GM21529 (cell line): ENCODE measurements at regions not wholly inside any gene's neighbourhood (a gene's known extent, or its start where the extent isn't known, plus 50 kb on each side); places are given as distances from the start of the nearest gene placed in this dataset.
A peak's percentile ranks its signal among the peaks of the same experiment; 100 is the strongest.

ENCODE experiments used
- ATAC-seq: cut with Tn5 transposase; IDR thresholded peaks from one replicate; pipeline ENCODE4 v1.9.1; 2021; ENCODE audit not compliant: unreplicated experiment

- ATAC-seq: no peak
Observed at GRCh38 chr2:136062066-136062837, 55.7 kb downstream of the CXCR4 start.

- ATAC-seq: no peak
Observed at GRCh38 chr2:136060416-136060815, 57.5 kb downstream of the CXCR4 start.

GRCh38 chr2:136059036-136059472 lies 58.9 kb downstream of the CXCR4 start:
- peak; percentile 52 for ATAC-seq

GRCh38 chr2:136058262-136058661 lies 59.7 kb downstream of the CXCR4 start:
- no peak for ATAC-seq

GRCh38 chr2:136057802-136058140 lies 60.2 kb downstream of the CXCR4 start:
- ATAC-seq: no peak

- peak; percentile 43 for ATAC-seq
Observed at GRCh38 chr2:136057023-136057801, 60.7 kb downstream of the CXCR4 start.

- ATAC-seq: peak; percentile 27
Observed at GRCh38 chr2:136055929-136056688, 61.8 kb downstream of the CXCR4 start.

GRCh38 chr2:136054856-136055255 lies 63.1 kb downstream of the CXCR4 start:
- ATAC-seq: no peak

- ATAC-seq: peak; percentile 37
Observed at GRCh38 chr2:136052369-136053362, 65.3 kb downstream of the CXCR4 start.

GRCh38 chr2:136051725-136052048 lies 66.3 kb upstream of the DARS1 start:
- ATAC-seq: no peak

GRCh38 chr2:136051001-136051724 lies 65.7 kb upstream of the DARS1 start:
- peak; percentile 47 for ATAC-seq

- no peak for ATAC-seq
Observed at GRCh38 chr2:136049991-136050920, 64.8 kb upstream of the DARS1 start.

GRCh38 chr2:136049011-136049742 lies 63.8 kb upstream of the DARS1 start:
- ATAC-seq: no peak

GRCh38 chr2:136045835-136046570 lies 60.6 kb upstream of the DARS1 start:
- ATAC-seq: no peak

GRCh38 chr2:136045344-136045743 lies 59.9 kb upstream of the DARS1 start:
- no peak for ATAC-seq
